Fibroblast of lung (primary cell): ENCODE measurements at regions not wholly inside any gene's neighbourhood (a gene's known extent, or its start where the extent isn't known, plus 50 kb on each side); places are given as distances from the start of the nearest gene placed in this dataset.

Source experiments
- EZH2 ChIP-seq: IDR thresholded peaks from 2 replicates; pipeline ENCODE4 v1.5.1; 2012; ENCODE audit warnings: low read length, control low read depth, mild to moderate bottlenecking; ENCODE audit errors: missing control alignments
- TF ChIP-seq, protein P1 (sequence below), 2 donors: IDR thresholded peaks in 1 of 2; conservative IDR thresholded peaks in 1 of 2; 1 replicate in 1 of 2; 2 replicates in 1 of 2; pipeline ENCODE4 v1.5.1; 2011 to 2012; ENCODE audit warnings: low read length in 2 of 2, control low read depth in 1 of 2, inconsistent platforms in 1 of 2, low read depth in 1 of 2, mild to moderate bottlenecking in 1 of 2

DNA sequence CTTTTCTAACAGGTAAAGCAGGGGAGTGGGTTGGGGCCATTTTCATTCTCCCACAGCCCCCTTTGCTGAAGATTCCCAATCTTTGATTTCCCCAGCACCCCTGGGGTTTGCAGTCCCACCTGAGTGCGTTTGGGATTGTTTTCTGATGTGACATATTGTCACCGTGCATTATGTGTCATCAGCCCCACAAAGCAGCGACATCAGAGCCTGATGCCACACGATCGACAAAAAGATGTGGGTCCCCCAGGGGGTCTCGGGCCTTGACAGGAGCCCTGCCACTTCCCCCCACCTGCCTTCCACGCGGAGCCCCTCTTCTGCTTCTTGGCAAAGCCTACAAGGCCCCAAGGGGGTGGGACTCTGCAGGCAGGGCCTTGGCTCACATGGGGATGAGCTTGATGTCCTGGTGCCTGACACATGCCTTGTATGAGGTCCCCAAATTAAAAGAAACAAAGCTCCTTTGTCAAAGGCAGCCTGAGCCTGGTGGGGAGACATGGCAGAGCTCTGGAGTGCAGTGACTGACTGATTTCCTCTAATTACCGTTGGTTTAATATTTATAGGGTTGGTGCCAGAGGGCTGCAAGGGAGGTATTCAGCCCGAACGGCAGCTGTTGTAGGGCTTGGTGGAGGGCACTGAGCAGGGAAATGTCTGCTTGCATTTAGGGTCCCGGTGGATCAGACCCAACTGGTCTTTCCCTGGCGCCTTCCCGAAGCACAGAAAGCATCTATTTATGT, 149.2 kb downstream of the MIAT start:
- TF ChIP-seq, protein P1, sequence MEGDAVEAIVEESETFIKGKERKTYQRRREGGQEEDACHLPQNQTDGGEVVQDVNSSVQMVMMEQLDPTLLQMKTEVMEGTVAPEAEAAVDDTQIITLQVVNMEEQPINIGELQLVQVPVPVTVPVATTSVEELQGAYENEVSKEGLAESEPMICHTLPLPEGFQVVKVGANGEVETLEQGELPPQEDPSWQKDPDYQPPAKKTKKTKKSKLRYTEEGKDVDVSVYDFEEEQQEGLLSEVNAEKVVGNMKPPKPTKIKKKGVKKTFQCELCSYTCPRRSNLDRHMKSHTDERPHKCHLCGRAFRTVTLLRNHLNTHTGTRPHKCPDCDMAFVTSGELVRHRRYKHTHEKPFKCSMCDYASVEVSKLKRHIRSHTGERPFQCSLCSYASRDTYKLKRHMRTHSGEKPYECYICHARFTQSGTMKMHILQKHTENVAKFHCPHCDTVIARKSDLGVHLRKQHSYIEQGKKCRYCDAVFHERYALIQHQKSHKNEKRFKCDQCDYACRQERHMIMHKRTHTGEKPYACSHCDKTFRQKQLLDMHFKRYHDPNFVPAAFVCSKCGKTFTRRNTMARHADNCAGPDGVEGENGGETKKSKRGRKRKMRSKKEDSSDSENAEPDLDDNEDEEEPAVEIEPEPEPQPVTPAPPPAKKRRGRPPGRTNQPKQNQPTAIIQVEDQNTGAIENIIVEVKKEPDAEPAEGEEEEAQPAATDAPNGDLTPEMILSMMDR (conservative IDR thresholded peaks at IDR 0.05 in 1 of 2, IDR thresholded peaks at IDR 0.05 in 1 of 2; ENCODE audit: low read depth in 1 of 2, low read length in 2 of 2) = no peak
- TF ChIP-seq EZH2 = no peak
